C4-2B (cell line): ENCODE measurements at regions not wholly inside any gene's neighbourhood (a gene's known extent, or its start where the extent isn't known, plus 50 kb on each side); places are given as distances from the start of the nearest gene placed in this dataset.
"Not testable (repeated sequence)": the region's sequence is repeated elsewhere in the genome, so short reads cannot be mapped to it uniquely, and the experiment has no call there.

ENCODE experiments used
- CTCF ChIP-seq: fragments of 450-650 bp; conservative IDR thresholded peaks from 2 replicates; pipeline ENCODE4 v1.5.1; 2017; ENCODE audit warnings: mild to moderate bottlenecking
- ZFX ChIP-seq: fragments of 450-650 bp; IDR thresholded peaks from 2 replicates; pipeline ENCODE4 v1.6.1; 2017

- not testable (repeated sequence) for TF ChIP-seq CTCF, ZFX
Measured at GRCh38 chr7:13114240-13114639, 426.8 kb downstream of the ARL4A start.
